ENCODE measurements at regions not wholly inside any gene's neighbourhood (a gene's known extent, or its start where the extent isn't known, plus 50 kb on each side); places are given as distances from the start of the nearest gene placed in this dataset. TPM values are rescaled to one million over a fixed set of nuclear protein-coding genes. Genes with fewer than 3 reads are reported as not detected.

MicroRNAs encoded in the stretch of these regions (microRNA counts, 767-probe panel; counts per million panel counts)
- microRNA hsa-miR-548i = 530 counts per million, percentile 78 among the panel's probes with 10 or more counts

Small RNA genes in the stretch of these regions (microRNA-seq; reads per million reads assigned to microRNA genes)
- gene MIR548I1 = 0 reads per million in 3 donors

Small RNA genes in the stretch of these regions (small RNA-seq; reads per million reads assigned to genes)
- not detected for gene AC092902.1
- gene AF186996.2 = not detected
- not detected for gene AF186996.3
- not detected for gene MIR548I1
- not detected for gene SNRPCP11
